HepG2 (cell line): ENCODE measurements at regions not wholly inside any gene's neighbourhood (a gene's known extent, or its start where the extent isn't known, plus 50 kb on each side); places are given as distances from the start of the nearest gene placed in this dataset.

Source experiments
- TCF7L2 ChIP-seq: IDR thresholded peaks from 2 replicates; pipeline ENCODE4 v1.6.1; 2011; ENCODE audit warnings: mild to moderate bottlenecking, low read depth, low read length, moderate library complexity
- ZSCAN29 ChIP-seq: sonication (generic); formaldehyde crosslinking; conservative IDR thresholded peaks from 2 replicates; pipeline ENCODE4 v1.4.0; 2020; ENCODE audit warnings: mild to moderate bottlenecking, missing genetic modification reagents
- TF ChIP-seq, protein P1 (sequence below): sonication (generic); formaldehyde crosslinking; IDR thresholded peaks from one replicate; pipeline ENCODE4 v1.5.1; 2020; ENCODE audit warnings: mild to moderate bottlenecking, missing genetic modification reagents; ENCODE audit errors: not compliant biosample characterization

GRCh38 chr6:34615574-34616226 is 59.6 kb upstream of the SPDEF start:
- TF ChIP-seq ZSCAN29 (CRISPR knock-in tag) (no peak), TCF7L2 (no peak)
- TF ChIP-seq, protein P1, sequence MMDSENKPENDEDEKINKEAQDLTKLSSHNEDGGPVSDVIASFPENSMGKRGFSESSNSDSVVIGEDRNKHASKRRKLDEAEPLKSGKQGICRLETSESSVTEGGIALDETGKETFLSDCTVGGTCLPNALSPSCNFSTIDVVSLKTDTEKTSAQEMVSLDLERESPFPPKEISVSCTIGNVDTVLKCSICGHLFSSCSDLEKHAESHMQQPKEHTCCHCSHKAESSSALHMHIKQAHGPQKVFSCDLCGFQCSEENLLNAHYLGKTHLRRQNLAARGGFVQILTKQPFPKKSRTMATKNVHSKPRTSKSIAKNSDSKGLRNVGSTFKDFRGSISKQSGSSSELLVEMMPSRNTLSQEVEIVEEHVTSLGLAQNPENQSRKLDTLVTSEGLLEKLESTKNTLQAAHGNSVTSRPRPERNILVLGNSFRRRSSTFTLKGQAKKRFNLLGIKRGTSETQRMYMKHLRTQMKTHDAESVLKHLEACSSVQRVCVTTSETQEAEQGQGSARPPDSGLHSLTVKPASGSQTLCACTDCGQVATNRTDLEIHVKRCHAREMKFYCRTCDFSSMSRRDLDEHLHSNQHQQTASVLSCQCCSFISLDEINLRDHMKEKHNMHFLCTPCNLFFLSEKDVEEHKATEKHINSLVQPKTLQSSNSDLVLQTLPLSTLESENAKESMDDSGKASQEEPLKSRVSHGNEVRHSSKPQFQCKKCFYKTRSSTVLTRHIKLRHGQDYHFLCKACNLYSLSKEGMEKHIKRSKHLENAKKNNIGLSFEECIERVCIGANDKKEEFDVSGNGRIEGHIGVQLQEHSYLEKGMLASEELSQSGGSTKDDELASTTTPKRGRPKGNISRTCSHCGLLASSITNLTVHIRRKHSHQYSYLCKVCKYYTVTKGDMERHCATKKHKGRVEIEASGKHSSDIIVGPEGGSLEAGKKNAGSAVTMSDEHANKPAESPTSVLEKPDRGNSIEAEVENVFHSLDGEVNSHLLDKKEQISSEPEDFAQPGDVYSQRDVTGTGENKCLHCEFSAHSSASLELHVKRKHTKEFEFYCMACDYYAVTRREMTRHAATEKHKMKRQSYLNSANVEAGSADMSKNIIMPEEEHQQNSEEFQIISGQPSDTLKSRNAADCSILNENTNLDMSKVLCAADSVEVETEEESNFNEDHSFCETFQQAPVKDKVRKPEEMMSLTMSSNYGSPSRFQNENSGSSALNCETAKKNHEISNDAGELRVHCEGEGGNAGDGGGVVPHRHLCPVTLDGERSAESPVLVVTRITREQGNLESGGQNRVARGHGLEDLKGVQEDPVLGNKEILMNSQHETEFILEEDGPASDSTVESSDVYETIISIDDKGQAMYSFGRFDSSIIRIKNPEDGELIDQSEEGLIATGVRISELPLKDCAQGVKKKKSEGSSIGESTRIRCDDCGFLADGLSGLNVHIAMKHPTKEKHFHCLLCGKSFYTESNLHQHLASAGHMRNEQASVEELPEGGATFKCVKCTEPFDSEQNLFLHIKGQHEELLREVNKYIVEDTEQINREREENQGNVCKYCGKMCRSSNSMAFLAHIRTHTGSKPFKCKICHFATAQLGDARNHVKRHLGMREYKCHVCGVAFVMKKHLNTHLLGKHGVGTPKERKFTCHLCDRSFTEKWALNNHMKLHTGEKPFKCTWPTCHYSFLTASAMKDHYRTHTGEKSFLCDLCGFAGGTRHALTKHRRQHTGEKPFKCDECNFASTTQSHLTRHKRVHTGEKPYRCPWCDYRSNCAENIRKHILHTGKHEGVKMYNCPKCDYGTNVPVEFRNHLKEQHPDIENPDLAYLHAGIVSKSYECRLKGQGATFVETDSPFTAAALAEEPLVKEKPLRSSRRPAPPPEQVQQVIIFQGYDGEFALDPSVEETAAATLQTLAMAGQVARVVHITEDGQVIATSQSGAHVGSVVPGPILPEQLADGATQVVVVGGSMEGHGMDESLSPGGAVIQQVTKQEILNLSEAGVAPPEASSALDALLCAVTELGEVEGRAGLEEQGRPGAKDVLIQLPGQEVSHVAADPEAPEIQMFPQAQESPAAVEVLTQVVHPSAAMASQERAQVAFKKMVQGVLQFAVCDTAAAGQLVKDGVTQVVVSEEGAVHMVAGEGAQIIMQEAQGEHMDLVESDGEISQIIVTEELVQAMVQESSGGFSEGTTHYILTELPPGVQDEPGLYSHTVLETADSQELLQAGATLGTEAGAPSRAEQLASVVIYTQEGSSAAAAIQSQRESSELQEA (CRISPR knock-in tag), result no peak
